Transverse colon (tissue), 4 donors: ENCODE measurements at regions not wholly inside any gene's neighbourhood (a gene's known extent, or its start where the extent isn't known, plus 50 kb on each side); places are given as distances from the start of the nearest gene placed in this dataset.

Source experiments
- DNase-seq: peaks from one replicate; pipeline ENCODE4 v3.0.0-alpha.2; 2019
- H3K27ac ChIP-seq, 4 donors: fragments of 200-600 bp; sonication (generic); 2 replicates each; pipeline ENCODE4 v1.5.1; 2016 to 2018; ENCODE audit warnings: inconsistent platforms in 4 of 4
- H3K27me3 ChIP-seq: fragments of 200-600 bp; sonication (generic); 2 replicates; pipeline ENCODE4 v1.5.1; 2017; ENCODE audit warnings: inconsistent platforms
- H3K36me3 ChIP-seq, 4 donors: fragments of 200-600 bp; sonication (generic); 2 replicates each; pipeline ENCODE4 v1.5.1; 2017 to 2019; ENCODE audit warnings: inconsistent platforms in 4 of 4
- H3K4me1 ChIP-seq, 4 donors: fragments of 200-600 bp; sonication (generic); 2 replicates each; pipeline ENCODE4 v1.5.1; 2017 to 2020; ENCODE audit warnings: inconsistent platforms in 4 of 4
- H3K4me3 ChIP-seq, 4 donors: fragments of 200-600 bp; sonication (generic); 1 replicate in 1 of 4; 2 replicates in 3 of 4; pipeline versions ENCODE4 v1.5.1 to v1.6.1; 2017 to 2019; ENCODE audit warnings: inconsistent platforms in 4 of 4
- H3K9me3 ChIP-seq, 2 donors: fragments of 200-600 bp; sonication (generic); 2 replicates each; pipeline ENCODE4 v1.5.1; 2017 to 2019; ENCODE audit warnings: inconsistent platforms in 2 of 2
- EP300 ChIP-seq: sonication (generic); formaldehyde crosslinking; IDR thresholded peaks from one replicate; pipeline ENCODE4 v1.6.1; 2017; ENCODE audit warnings: antibody characterized with exemption, low read depth
- POLR2A ChIP-seq: fragments of 450-650 bp; IDR thresholded peaks from one replicate; pipeline ENCODE4 v1.6.1; 2016; ENCODE audit warnings: antibody characterized with exemption, mild to moderate bottlenecking, moderate library complexity
- POLR2AphosphoS5 ChIP-seq, 3 donors: sonication (generic); formaldehyde crosslinking; IDR thresholded peaks; one replicate each; pipeline ENCODE4 v1.6.1; 2016; ENCODE audit warnings: antibody characterized with exemption in 3 of 3
- WGBS, 2 donors: methylation state at CpG; one replicate each; pipeline ENCODE4 v1.1.5; 2018; ENCODE audit warnings: low coverage in 1 of 2; 5-methylcytosine and 5-hydroxymethylcytosine counted together
- in situ Hi-C, 4 donors: fragments of 200-750 bp; cut with MboI; loops; one replicate each; pipeline versions ENCODE4 v1.15.0 to v1.15.1; 2017; ENCODE audit warnings: low sequenced_read_pairs in 3 of 4, low pct_ligation_motif_present in 1 of 4, low pct_unique_long_range_greater_than_20kb in 1 of 4
- intact Hi-C: fragments of 100-400 bp; cut with DNase I; formaldehyde crosslinking; loops from one replicate; pipeline ENCODE4 v1.15.1; 2023; ENCODE audit warnings: low total_unique reads
- TF ChIP-seq, protein P1 (sequence below), 5 experiments: fragments of 200-600 bp in 3 of 5; fragments of 450-650 bp in 2 of 5; sonication (generic) in 3 of 5; IDR thresholded peaks; 1 replicate in 2 of 5; 2 replicates in 3 of 5; pipeline ENCODE4 v1.5.1; 2016 to 2017; ENCODE audit warnings: antibody characterized with exemption in 5 of 5, inconsistent platforms in 3 of 5, mild to moderate bottlenecking in 2 of 5, moderate library complexity in 1 of 5

DNA sequence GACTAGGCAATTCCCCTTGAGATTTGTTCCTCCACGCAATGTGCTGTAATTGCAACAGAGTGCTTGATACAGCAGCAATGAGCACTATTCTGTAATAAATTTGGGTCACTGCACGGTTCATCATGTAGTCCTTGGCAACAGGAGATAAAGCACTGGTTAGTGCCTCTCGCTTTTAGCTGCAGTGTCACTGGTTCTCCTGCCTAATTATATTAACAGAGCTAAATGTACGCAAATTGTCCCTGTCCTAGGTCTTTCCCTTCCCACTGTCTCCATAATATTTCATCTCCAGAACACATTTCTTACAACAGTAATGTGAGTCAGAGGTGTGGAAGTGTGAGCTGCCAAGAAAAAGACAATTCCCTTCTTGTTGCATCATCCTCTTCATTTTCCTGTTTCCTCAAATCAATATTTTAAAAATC is 553.1 kb downstream of the ZNF608 start:
- TF ChIP-seq POLR2A (no peak), EP300 (no peak), POLR2AphosphoS5 (IDR thresholded peaks at IDR 0.05) (no peak)
- TF ChIP-seq, protein P1, sequence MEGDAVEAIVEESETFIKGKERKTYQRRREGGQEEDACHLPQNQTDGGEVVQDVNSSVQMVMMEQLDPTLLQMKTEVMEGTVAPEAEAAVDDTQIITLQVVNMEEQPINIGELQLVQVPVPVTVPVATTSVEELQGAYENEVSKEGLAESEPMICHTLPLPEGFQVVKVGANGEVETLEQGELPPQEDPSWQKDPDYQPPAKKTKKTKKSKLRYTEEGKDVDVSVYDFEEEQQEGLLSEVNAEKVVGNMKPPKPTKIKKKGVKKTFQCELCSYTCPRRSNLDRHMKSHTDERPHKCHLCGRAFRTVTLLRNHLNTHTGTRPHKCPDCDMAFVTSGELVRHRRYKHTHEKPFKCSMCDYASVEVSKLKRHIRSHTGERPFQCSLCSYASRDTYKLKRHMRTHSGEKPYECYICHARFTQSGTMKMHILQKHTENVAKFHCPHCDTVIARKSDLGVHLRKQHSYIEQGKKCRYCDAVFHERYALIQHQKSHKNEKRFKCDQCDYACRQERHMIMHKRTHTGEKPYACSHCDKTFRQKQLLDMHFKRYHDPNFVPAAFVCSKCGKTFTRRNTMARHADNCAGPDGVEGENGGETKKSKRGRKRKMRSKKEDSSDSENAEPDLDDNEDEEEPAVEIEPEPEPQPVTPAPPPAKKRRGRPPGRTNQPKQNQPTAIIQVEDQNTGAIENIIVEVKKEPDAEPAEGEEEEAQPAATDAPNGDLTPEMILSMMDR (IDR thresholded peaks at IDR 0.05) = no peak
- H3K4me3 ChIP-seq = no peak overlapping the region
- H3K36me3 ChIP-seq = no peaks in the 10 kb centered on the region
- no peak for DNase-seq
- in situ Hi-C loops = no loop called here
- H3K27ac ChIP-seq = no peak overlapping the region
- intact Hi-C loops = no loop called here
- 78 to 81% methylated on average over 2 to 4 of the region's 4 CpGs for WGBS, 2 donors
- no peaks in the 10 kb centered on the region for H3K27me3 ChIP-seq
- no peaks in the 10 kb centered on the region for H3K4me1 ChIP-seq
- no peaks in the 10 kb centered on the region for H3K9me3 ChIP-seq

DNA sequence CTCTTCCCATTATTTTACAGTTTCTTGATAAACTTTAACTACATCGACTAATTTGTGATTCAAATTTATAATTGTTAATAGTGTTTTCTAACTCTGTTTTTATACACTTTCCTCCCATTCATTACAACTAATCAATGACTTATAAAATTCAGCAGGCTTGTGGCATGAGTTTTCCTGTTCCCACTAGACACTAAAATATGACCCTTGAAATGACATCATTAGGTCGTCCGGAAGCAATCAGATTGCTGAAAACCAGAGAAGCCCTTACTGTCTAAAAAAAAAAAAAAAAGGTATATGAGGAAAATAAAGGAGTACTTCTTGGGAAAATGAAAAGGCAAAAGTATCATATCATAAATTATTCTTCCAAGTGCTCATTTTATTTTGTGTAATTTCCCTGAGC is 553.7 kb downstream of the ZNF608 start:
- H3K4me3 ChIP-seq = no peak overlapping the region
- no peaks in the 10 kb centered on the region for H3K36me3 ChIP-seq
- no peaks in the 10 kb centered on the region for H3K9me3 ChIP-seq
- no peak for DNase-seq
- H3K27me3 ChIP-seq = no peaks in the 10 kb centered on the region
- no peak for TF ChIP-seq POLR2AphosphoS5 (IDR thresholded peaks at IDR 0.05)
- no peak for TF ChIP-seq EP300
- no peak for TF ChIP-seq POLR2A
- TF ChIP-seq, protein P1 (IDR thresholded peaks at IDR 0.05) = no peak
- H3K27ac ChIP-seq = no peak overlapping the region
- no peaks in the 10 kb centered on the region for H3K4me1 ChIP-seq
- intact Hi-C loops = no loop called here
- WGBS, 2 donors = 78 to 94% methylated on average over 3 of the region's 3 CpGs
- in situ Hi-C loops = no loop called here

DNA sequence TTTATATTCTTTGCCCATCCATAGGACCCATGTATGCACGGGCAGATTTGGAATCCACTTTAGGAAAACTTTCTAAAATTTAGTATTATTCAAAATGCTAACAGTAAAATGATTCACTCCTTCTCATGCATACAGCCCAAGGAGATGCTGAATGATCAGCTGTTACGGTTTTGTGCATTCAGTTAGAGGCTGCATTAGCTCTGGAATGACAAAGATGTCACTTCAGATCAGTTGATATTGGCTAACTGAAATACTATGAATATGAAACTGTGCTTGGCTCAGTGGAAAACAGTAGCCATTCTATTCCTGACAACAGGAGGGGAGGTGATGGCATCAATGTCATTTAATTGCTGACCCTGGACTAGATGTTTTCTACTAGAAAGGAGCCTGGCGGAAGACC is 560.7 kb downstream of the ZNF608 start:
- TF ChIP-seq POLR2AphosphoS5 (IDR thresholded peaks at IDR 0.05) = no peak
- no peak for TF ChIP-seq POLR2A
- TF ChIP-seq EP300 = no peak
- TF ChIP-seq, protein P1 (IDR thresholded peaks at IDR 0.05) = no peak
- peaks cover 0 to 12% (median 7%) of the 10 kb centered on the region in 4 donors for H3K4me1 ChIP-seq
- no peak for DNase-seq
- no peak overlapping the region for H3K27ac ChIP-seq
- H3K27me3 ChIP-seq = no peaks in the 10 kb centered on the region
- no peaks in the 10 kb centered on the region for H3K36me3 ChIP-seq
- no peaks in the 10 kb centered on the region for H3K9me3 ChIP-seq
- in situ Hi-C loops (no loop called here), intact Hi-C loops (no loop called here)
- 86 to 87% methylated on average over 2 to 3 of the region's 3 CpGs for WGBS, 2 donors
- no peak overlapping the region for H3K4me3 ChIP-seq

DNA sequence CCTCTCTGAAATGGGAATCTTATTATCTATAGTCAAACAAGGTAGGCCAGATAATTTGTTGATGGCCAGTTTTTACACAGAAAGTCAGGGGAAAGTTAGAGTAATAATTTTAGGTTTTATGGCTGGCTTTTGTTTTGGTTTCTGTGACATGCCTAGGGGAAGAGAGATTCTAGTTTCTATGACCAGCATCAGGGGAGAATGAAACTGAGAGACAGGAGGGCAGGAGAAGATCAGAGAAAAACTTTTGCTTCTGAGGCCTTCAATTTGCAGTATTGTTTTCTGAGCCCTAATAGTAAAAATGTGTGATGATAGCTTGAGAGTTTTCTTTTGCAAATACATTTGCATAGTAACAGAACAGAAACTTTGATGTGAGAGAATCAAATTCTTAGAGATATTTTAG is 564.3 kb downstream of the ZNF608 start:
- H3K36me3 ChIP-seq = no peaks in the 10 kb centered on the region
- H3K4me3 ChIP-seq = no peak overlapping the region
- no peaks in the 10 kb centered on the region for H3K27me3 ChIP-seq
- H3K9me3 ChIP-seq = no peaks in the 10 kb centered on the region
- TF ChIP-seq, protein P1 (IDR thresholded peaks at IDR 0.05) = no peak
- TF ChIP-seq POLR2A (no peak), EP300 (no peak), POLR2AphosphoS5 (IDR thresholded peaks at IDR 0.05) (no peak)
- H3K4me1 ChIP-seq = peaks cover 0 to 24% (median 10%) of the 10 kb centered on the region in 4 donors
- intact Hi-C loops (no loop called here), in situ Hi-C loops (no loop called here)
- no peak for DNase-seq
- no peak overlapping the region for H3K27ac ChIP-seq
